K562 (cell line): ENCODE measurements at regions not wholly inside any gene's neighbourhood (a gene's known extent, or its start where the extent isn't known, plus 50 kb on each side); places are given as distances from the start of the nearest gene placed in this dataset.

Source experiments
- ATAC-seq: fragments of 200-7000 bp; cut with Tn5 transposase; 3 replicates; pipeline ENCODE4 v1.9.1; 2020; ENCODE audit warnings: moderate library complexity
- BruUV-seq: library from RNA; stranded (reverse); fragments of 400-500 nt; replicated peaks from 2 replicates; lab custom pipeline; 2021; lab: Mats Ljungman, UMichigan
- CTCF ChIA-PET: fragments of 300-600 bp; formaldehyde crosslinking; extraction: SDS; loops from one replicate; lab custom pipeline; 2021; ENCODE audit warnings: low intra/inter-chr PET ratio; lab: Yijun Ruan, JAX
- POLR2A ChIA-PET: fragments of 300-600, 350-650 bp; sonication (Branson Sonifier 250); formaldehyde crosslinking; extraction: SDS; loops from one replicate; lab custom pipeline; 2021; ENCODE audit warnings: antibody characterized with exemption, inconsistent platforms; lab: Yijun Ruan, JAX
- DNase-seq, 4 experiments: peaks; one replicate each; pipeline versions ENCODE4 v3.0.0 to v3.0.0-alpha.2; 2011 to 2018; ENCODE audit warnings: low spot score in 3 of 4, mixed read lengths in 3 of 4; ENCODE audit errors: extremely low read depth in 1 of 4
- FAIRE-seq: peaks from 2 replicates; lab custom pipeline; 2011; peaks lifted over from hg19 to GRCh38; lab: Jason Lieb, UNC
- H2AFZ ChIP-seq: 2 replicates; pipeline ENCODE4 v1.6.0; 2011; ENCODE audit warnings: low read depth, low read length, control low read depth, inconsistent platforms
- H3K27ac ChIP-seq: fragments of 200-600 bp; 3 replicates; pipeline ENCODE4 v1.8.0; 2011; ENCODE audit warnings: low read depth, mild to moderate bottlenecking, control low read depth, inconsistent platforms, low read length, moderate library complexity, mixed read lengths; ENCODE audit errors: extremely low read depth
- H3K27me3 ChIP-seq, 2 experiments: fragments of 300-600 bp in 1 of 2; 2 replicates in 1 of 2; 3 replicates in 1 of 2; pipeline versions ENCODE4 v1.6.0 to v1.8.0; 2011; ENCODE audit warnings: inconsistent platforms in 2 of 2, low read length in 2 of 2, mild to moderate bottlenecking in 1 of 2, mixed read lengths in 1 of 2, moderate library complexity in 1 of 2; ENCODE audit not compliant: control insufficient read depth in 2 of 2, insufficient read depth in 2 of 2
- H3K36me3 ChIP-seq: fragments of 300-600 bp; 3 replicates; pipeline ENCODE4 v1.8.0; 2011; ENCODE audit warnings: mild to moderate bottlenecking, low read length, inconsistent platforms; ENCODE audit not compliant: control insufficient read depth, insufficient read depth
- H3K4me1 ChIP-seq, 2 experiments: fragments of 200-600 bp in 1 of 2; replicated peaks in 1 of 2; 2 replicates in 1 of 2; 3 replicates in 1 of 2; pipeline versions ENCODE4 v1.5.1 to v1.8.0; 2011; ENCODE audit warnings: inconsistent platforms in 2 of 2, low read length in 2 of 2, mild to moderate bottlenecking in 1 of 2, mixed read lengths in 1 of 2, moderate library complexity in 1 of 2; ENCODE audit not compliant: control insufficient read depth in 2 of 2, insufficient read depth in 2 of 2
- H3K4me2 ChIP-seq: 2 replicates; pipeline ENCODE4 v1.6.1; 2011; ENCODE audit warnings: low read length, control low read depth, inconsistent platforms, mixed read lengths; ENCODE audit not compliant: insufficient read depth
- H3K4me3 ChIP-seq: fragments of 200-600 bp; sonication (generic), shearing (Covaris generic); 2 replicates; pipeline ENCODE4 v1.5.1; 2016; ENCODE audit warnings: control low read depth, inconsistent platforms
- H3K79me2 ChIP-seq: fragments of 200-600 bp; 3 replicates; pipeline ENCODE4 v1.8.0; 2011; ENCODE audit warnings: low read length, inconsistent platforms; ENCODE audit not compliant: control insufficient read depth, insufficient read depth
- H3K9ac ChIP-seq, 2 experiments: 2 replicates each; pipeline versions ENCODE4 v1.6.0 to v1.6.1; 2011; ENCODE audit warnings: low read depth in 2 of 2, low read length in 2 of 2, control low read depth in 1 of 2, inconsistent platforms in 1 of 2, mild to moderate bottlenecking in 1 of 2, mixed read lengths in 1 of 2; ENCODE audit not compliant: insufficient read depth in 1 of 2
- H3K9me1 ChIP-seq: one replicate; pipeline ENCODE4 v1.6.0; 2011; ENCODE audit warnings: inconsistent platforms, mild to moderate bottlenecking, low read length, moderate library complexity; ENCODE audit not compliant: control insufficient read depth, insufficient read depth
- H3K9me3 ChIP-seq: replicated peaks from 2 replicates; pipeline ENCODE4 v1.5.1; 2011; ENCODE audit warnings: low read depth, low read length, inconsistent platforms; ENCODE audit not compliant: control insufficient read depth, insufficient read depth
- H4K20me1 ChIP-seq: replicated peaks from 2 replicates; pipeline ENCODE4 v1.6.1; 2011; ENCODE audit warnings: low read length, inconsistent platforms, mixed read lengths; ENCODE audit not compliant: control insufficient read depth, insufficient read depth
- BRD4 ChIP-seq: fragments of 200-600 bp; sonication (generic); IDR thresholded peaks from 2 replicates; pipeline ENCODE4 v1.6.1; 2017; ENCODE audit warnings: inconsistent platforms
- CBX5 ChIP-seq: IDR thresholded peaks from 2 replicates; pipeline ENCODE4 v1.6.1; 2014; ENCODE audit warnings: low read depth, borderline replicate concordance
- DNMT1 ChIP-seq: fragments of 450-650 bp; IDR thresholded peaks from 2 replicates; pipeline ENCODE4 v1.6.1; 2016; ENCODE audit warnings: antibody characterized with exemption, mild to moderate bottlenecking
- ETS2 ChIP-seq: IDR thresholded peaks from 2 replicates; pipeline ENCODE4 v1.6.1; 2016; ENCODE audit warnings: borderline replicate concordance, missing genetic modification characterization, mild to moderate bottlenecking, moderate library complexity, missing compliant biosample characterization; ENCODE audit not compliant: poor library complexity, severe bottlenecking
- HNRNPH1 ChIP-seq: fragments of 200-400 bp; formaldehyde crosslinking; optimal IDR thresholded peaks from 2 replicates; pipeline ENCODE3; 2017; ENCODE audit warnings: low read depth, mild to moderate bottlenecking, low read length, moderate library complexity
- HOXB6 ChIP-seq: fragments of 250-450 bp; sonication (Bioruptor Pico); IDR thresholded peaks from 2 replicates; pipeline ENCODE4 v1.5.1; 2022; ENCODE audit warnings: mild to moderate bottlenecking, borderline replicate concordance
- MTA3 ChIP-seq: fragments of 450-650 bp; formaldehyde crosslinking; IDR thresholded peaks from 2 replicates; pipeline ENCODE4 v1.6.1; 2017; ENCODE audit warnings: mild to moderate bottlenecking, borderline replicate concordance
- NFE2L1 ChIP-seq: fragments of 450-650 bp; IDR thresholded peaks from 2 replicates; pipeline ENCODE4 v1.6.1; 2016; ENCODE audit warnings: missing genetic modification characterization, low read depth, mild to moderate bottlenecking, missing compliant biosample characterization, moderate library complexity, borderline replicate concordance
- PHTF2 ChIP-seq: fragments of 250-450 bp; sonication (Bioruptor Pico); IDR thresholded peaks from 2 replicates; pipeline ENCODE4 v1.5.0; 2021; ENCODE audit warnings: mild to moderate bottlenecking
- PKNOX1 ChIP-seq: fragments of 450-650 bp; IDR thresholded peaks from 2 replicates; pipeline ENCODE4 v1.6.1; 2016
- STAG1 ChIP-seq: sonication (generic); formaldehyde crosslinking; IDR thresholded peaks from 2 replicates; pipeline ENCODE4 v1.5.0; 2020; ENCODE audit warnings: missing genetic modification reagents, borderline replicate concordance
- ZFP30 ChIP-seq: fragments of 250-450 bp; sonication (Bioruptor Pico); IDR thresholded peaks from 2 replicates; pipeline ENCODE4 v1.8.0; 2022; ENCODE audit warnings: moderate library complexity, mild to moderate bottlenecking, inconsistent platforms, borderline replicate concordance
- ZNF224 ChIP-seq: sonication (generic); formaldehyde crosslinking; IDR thresholded peaks from 2 replicates; pipeline ENCODE4 v1.8.0; 2022; ENCODE audit warnings: mild to moderate bottlenecking, missing genetic modification reagents
- WGBS: fragments of 100-300 bp; shearing (Covaris generic); methylation state at CpG from one replicate; pipeline ENCODE4 v1.1.6; 2016; ENCODE audit warnings: low coverage, mixed read lengths; ENCODE audit not compliant: insufficient coverage; ENCODE audit errors: missing lambda C conversion rate; 5-methylcytosine and 5-hydroxymethylcytosine counted together
- in situ Hi-C: fragments of 300-500 bp; cut with MboI; formaldehyde crosslinking; loops from 4 replicates; pipeline ENCODE4 v1.15.0; 2018; ENCODE audit warnings: inconsistent platforms, mixed read lengths
- intact Hi-C: fragments of 100-400 bp; cut with micrococcal nuclease; formaldehyde crosslinking; loops from 2 replicates; pipeline ENCODE4 v1.14.2; 2022
- TF ChIP-seq, protein P1 (sequence below): fragments of 250-450 bp; sonication (Bioruptor Pico); IDR thresholded peaks from 2 replicates; pipeline ENCODE4 v1.8.0; 2021; ENCODE audit warnings: borderline replicate concordance, mild to moderate bottlenecking, moderate library complexity; ENCODE audit not compliant: poor library complexity, severe bottlenecking

GRCh38 chr3:144104186-144104585 is 132.6 kb downstream of the DIPK2A start:
- 0 out of 2 replicates have a peak, but pooled peaks cover 1% of the 10 kb centered on the region for H3K9me3 ChIP-seq
- H2AFZ ChIP-seq: no peak overlapping the region
- TF ChIP-seq NFE2L1 (tag): no peak
- no peak for TF ChIP-seq DNMT1
- TF ChIP-seq ZFP30 (CRISPR knock-in tag): no peak
- TF ChIP-seq HNRNPH1: no peak
- TF ChIP-seq ETS2 (tag): no peak
- TF ChIP-seq STAG1: no peak
- TF ChIP-seq BRD4: no peak
- no peak for TF ChIP-seq MTA3
- TF ChIP-seq CBX5: no peak
- TF ChIP-seq PKNOX1: no peak
- no peak for TF ChIP-seq PHTF2 (CRISPR knock-in tag)
- TF ChIP-seq HOXB6: no peak
- TF ChIP-seq, protein P1, sequence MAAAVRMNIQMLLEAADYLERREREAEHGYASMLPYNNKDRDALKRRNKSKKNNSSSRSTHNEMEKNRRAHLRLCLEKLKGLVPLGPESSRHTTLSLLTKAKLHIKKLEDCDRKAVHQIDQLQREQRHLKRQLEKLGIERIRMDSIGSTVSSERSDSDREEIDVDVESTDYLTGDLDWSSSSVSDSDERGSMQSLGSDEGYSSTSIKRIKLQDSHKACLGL (CRISPR knock-in tag): no peak
- TF ChIP-seq ZNF224 (CRISPR knock-in tag): no peak
- TF ChIP-seq, all 486 proteins: peak for 0
- Histone ChIP-seq H3K27ac (no peak overlapping the region), H4K20me1 (no peaks in the 10 kb centered on the region), H3K4me1 (0 out of 5 replicates have a peak, but pooled peaks cover 0 to 3% of the 10 kb centered on the region in 2 experiments), H3K27me3 (no peaks in the 10 kb centered on the region), H3K9me1 (no peaks in the 10 kb centered on the region), H3K9ac (no peak overlapping the region), H3K79me2 (no peaks in the 10 kb centered on the region), H3K4me3 (no peak overlapping the region), H3K4me2 (no peak overlapping the region), H3K36me3 (no peaks in the 10 kb centered on the region)
- no peak for FAIRE-seq
- ChIA-PET CTCF (no interaction called here), POLR2A (no interaction called here)
- DNase-seq: no peak
- intact Hi-C loops: no loop called here
- ATAC-seq: no peak
- in situ Hi-C loops: no loop called here
- BruUV-seq: no TSS peak
- WGBS: 0% methylated on average over 3 of the region's 3 CpGs
